Neural cell (in vitro differentiated cells): ENCODE measurements at regions not wholly inside any gene's neighbourhood (a gene's known extent, or its start where the extent isn't known, plus 50 kb on each side); places are given as distances from the start of the nearest gene placed in this dataset.

Experiments used
- H2AFZ ChIP-seq: fragments of 200-600, 300-800 bp; sonication (generic), shearing (Covaris generic); 2 replicates; pipeline ENCODE4 v1.6.0; 2014; ENCODE audit warnings: low read depth, mild to moderate bottlenecking, antibody characterized with exemption, low read length, moderate library complexity
- H3F3A ChIP-seq: fragments of 200-600 bp; shearing (Covaris generic); 2 replicates; pipeline ENCODE4 v1.6.1; 2016; ENCODE audit warnings: mild to moderate bottlenecking, moderate library complexity, mixed read lengths, antibody characterized with exemption, low read length; ENCODE audit not compliant: insufficient read depth, poor library complexity, severe bottlenecking
- H3K27ac ChIP-seq: fragments of 200-600, 300-800 bp; sonication (generic), shearing (Covaris generic); 2 replicates; pipeline ENCODE4 v1.5.1; 2014; ENCODE audit warnings: mild to moderate bottlenecking, low read length, moderate library complexity
- H3K27me3 ChIP-seq: fragments of 300-800, 200-600 bp; sonication (generic), shearing (Covaris generic); 2 replicates; pipeline ENCODE4 v1.6.0; 2014; ENCODE audit warnings: mild to moderate bottlenecking, low read depth, low read length, moderate library complexity; ENCODE audit not compliant: insufficient read depth
- H3K36me3 ChIP-seq: fragments of 300-800, 200-600 bp; sonication (generic), shearing (Covaris generic); 2 replicates; pipeline ENCODE4 v1.5.1; 2014; ENCODE audit warnings: mild to moderate bottlenecking, antibody characterized with exemption, low read length, moderate library complexity; ENCODE audit not compliant: insufficient read depth
- H3K4me2 ChIP-seq: fragments of 300-800, 200-600 bp; sonication (generic), shearing (Covaris generic); 2 replicates; pipeline ENCODE4 v1.6.0; 2014; ENCODE audit warnings: mild to moderate bottlenecking, low read length
- H3K4me3 ChIP-seq: fragments of 300-800, 200-600 bp; sonication (generic), shearing (Covaris generic); 2 replicates; pipeline ENCODE4 v1.5.1; 2014; ENCODE audit warnings: mild to moderate bottlenecking, low read length, moderate library complexity
- H3K79me2 ChIP-seq: fragments of 200-600 bp; shearing (Covaris generic); replicated peaks from 2 replicates; pipeline ENCODE4 v1.6.0; 2014; ENCODE audit warnings: mild to moderate bottlenecking, low read length, moderate library complexity; ENCODE audit not compliant: insufficient read depth
- H3K9ac ChIP-seq: fragments of 300-800, 200-600 bp; sonication (generic), shearing (Covaris generic); 2 replicates; pipeline ENCODE4 v1.6.1; 2016; ENCODE audit warnings: mild to moderate bottlenecking, low read length, mixed read lengths
- H3K9me2 ChIP-seq: fragments of 200-600 bp; shearing (Covaris generic); 2 replicates; pipeline ENCODE4 v1.6.1; 2016; ENCODE audit warnings: mild to moderate bottlenecking, low read length, mixed read lengths; ENCODE audit not compliant: insufficient read depth
- H3K9me3 ChIP-seq: fragments of 200-600, 300-800 bp; sonication (generic), shearing (Covaris generic); 2 replicates; pipeline ENCODE4 v1.6.1; 2016; ENCODE audit warnings: mild to moderate bottlenecking, mixed run types, low read length, moderate library complexity, mixed read lengths
- H4K20me1 ChIP-seq: fragments of 200-600 bp; shearing (Covaris generic); 2 replicates; pipeline ENCODE4 v1.6.1; 2016; ENCODE audit warnings: mild to moderate bottlenecking, mixed run types; ENCODE audit not compliant: insufficient read depth
- EP300 ChIP-seq: fragments of 450-650 bp; conservative IDR thresholded peaks from 2 replicates; pipeline ENCODE4 v1.6.1; 2014; ENCODE audit warnings: antibody characterized with exemption, mild to moderate bottlenecking, moderate library complexity; ENCODE audit not compliant: poor library complexity, severe bottlenecking
- EZH2 ChIP-seq: fragments of 200-600, 300-800 bp; shearing (Covaris generic), sonication (generic); IDR thresholded peaks from 2 replicates; pipeline ENCODE4 v1.6.1; 2014; ENCODE audit warnings: antibody characterized with exemption, low read length, borderline replicate concordance, mild to moderate bottlenecking; ENCODE audit not compliant: insufficient read depth, poor library complexity, severe bottlenecking
- MXI1 ChIP-seq: fragments of 450-650 bp; conservative IDR thresholded peaks from 2 replicates; pipeline ENCODE4 v1.6.1; 2014; ENCODE audit warnings: antibody characterized with exemption, mild to moderate bottlenecking; ENCODE audit not compliant: poor library complexity, severe bottlenecking
- POLR2AphosphoS5 ChIP-seq: IDR thresholded peaks from 2 replicates; pipeline ENCODE4 v1.6.1; 2012
- RAD21 ChIP-seq: fragments of 450-650 bp; conservative IDR thresholded peaks from 2 replicates; pipeline ENCODE4 v1.6.1; 2014; ENCODE audit warnings: antibody characterized with exemption, mild to moderate bottlenecking, moderate library complexity
- SMC3 ChIP-seq: fragments of 450-650 bp; conservative IDR thresholded peaks from 2 replicates; pipeline ENCODE4 v1.6.1; 2014; ENCODE audit warnings: antibody characterized with exemption, mild to moderate bottlenecking, moderate library complexity; ENCODE audit not compliant: poor library complexity
- TAF1 ChIP-seq: IDR thresholded peaks from 2 replicates; pipeline ENCODE4 v1.6.1; 2012; ENCODE audit warnings: low read depth
- TF ChIP-seq, protein P1 (sequence below): fragments of 450-650 bp; IDR thresholded peaks from 2 replicates; pipeline ENCODE4 v1.5.1; 2014; ENCODE audit warnings: antibody characterized with exemption, mild to moderate bottlenecking, moderate library complexity; ENCODE audit not compliant: poor library complexity, severe bottlenecking
- TF ChIP-seq, protein P2 (sequence below): IDR thresholded peaks from 2 replicates; pipeline ENCODE4 v1.6.1; 2012; ENCODE audit warnings: borderline replicate concordance

DNA sequence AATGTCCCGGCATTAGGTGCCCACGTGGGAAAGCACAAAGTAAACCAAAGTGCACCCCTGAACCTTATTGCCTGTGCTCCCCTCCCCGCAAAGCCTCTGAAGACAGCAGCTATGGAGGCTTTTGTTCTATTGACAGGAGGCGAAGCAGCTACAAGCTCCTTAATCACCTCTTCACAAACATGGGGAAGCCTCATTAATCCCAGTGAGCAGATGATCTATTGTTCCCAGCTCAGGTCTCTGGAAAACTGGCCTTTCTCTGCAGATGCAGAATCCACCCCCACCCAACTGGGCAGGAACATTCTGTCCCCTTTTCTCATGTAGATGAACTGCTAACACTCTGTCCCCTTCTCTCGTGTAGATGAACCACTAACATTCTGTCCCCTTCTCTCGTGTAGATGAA is 190.5 kb upstream of the CSF3R start:
- no peaks in the 10 kb centered on the region for H4K20me1 ChIP-seq

DNA sequence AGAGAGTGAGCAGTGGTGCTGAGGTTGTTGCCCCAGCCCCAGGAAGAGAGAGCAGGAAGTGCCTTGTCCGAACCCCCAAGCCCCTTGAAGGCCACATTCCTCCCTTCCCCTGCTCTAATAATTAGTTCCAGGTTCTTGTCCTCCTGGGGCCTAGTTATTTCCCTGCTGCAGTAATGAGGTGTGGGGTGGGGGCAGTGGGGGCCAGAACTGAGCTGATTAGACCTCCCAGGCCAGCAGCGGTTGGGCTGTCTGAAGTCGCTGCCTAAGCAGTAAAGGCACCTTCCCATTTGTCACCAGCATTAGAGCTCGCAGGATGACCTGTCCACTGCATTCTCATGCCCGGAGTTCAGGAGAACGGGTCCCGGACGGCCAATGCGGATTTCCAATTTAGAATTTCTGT is 186.5 kb upstream of the CSF3R start:
- Histone ChIP-seq H3K4me2 (no peak overlapping the region), H3K36me3 (no peaks in the 10 kb centered on the region), H3K9me3 (no peaks in the 10 kb centered on the region), H3K27me3 (no peaks in the 10 kb centered on the region), H3K27ac (no peak overlapping the region), H4K20me1 (no peaks in the 10 kb centered on the region), H2AFZ (no peak overlapping the region), H3K79me2 (no peaks in the 10 kb centered on the region), H3K9me2 (no peaks in the 10 kb centered on the region), H3F3A (no peaks in the 10 kb centered on the region), H3K9ac (no peak overlapping the region), H3K4me3 (no peak overlapping the region)
- no peak for TF ChIP-seq POLR2AphosphoS5
- TF ChIP-seq, protein P1, sequence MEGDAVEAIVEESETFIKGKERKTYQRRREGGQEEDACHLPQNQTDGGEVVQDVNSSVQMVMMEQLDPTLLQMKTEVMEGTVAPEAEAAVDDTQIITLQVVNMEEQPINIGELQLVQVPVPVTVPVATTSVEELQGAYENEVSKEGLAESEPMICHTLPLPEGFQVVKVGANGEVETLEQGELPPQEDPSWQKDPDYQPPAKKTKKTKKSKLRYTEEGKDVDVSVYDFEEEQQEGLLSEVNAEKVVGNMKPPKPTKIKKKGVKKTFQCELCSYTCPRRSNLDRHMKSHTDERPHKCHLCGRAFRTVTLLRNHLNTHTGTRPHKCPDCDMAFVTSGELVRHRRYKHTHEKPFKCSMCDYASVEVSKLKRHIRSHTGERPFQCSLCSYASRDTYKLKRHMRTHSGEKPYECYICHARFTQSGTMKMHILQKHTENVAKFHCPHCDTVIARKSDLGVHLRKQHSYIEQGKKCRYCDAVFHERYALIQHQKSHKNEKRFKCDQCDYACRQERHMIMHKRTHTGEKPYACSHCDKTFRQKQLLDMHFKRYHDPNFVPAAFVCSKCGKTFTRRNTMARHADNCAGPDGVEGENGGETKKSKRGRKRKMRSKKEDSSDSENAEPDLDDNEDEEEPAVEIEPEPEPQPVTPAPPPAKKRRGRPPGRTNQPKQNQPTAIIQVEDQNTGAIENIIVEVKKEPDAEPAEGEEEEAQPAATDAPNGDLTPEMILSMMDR, result no peak
- no peak for TF ChIP-seq RAD21
- no peak for TF ChIP-seq SMC3
- TF ChIP-seq TAF1, result no peak
- no peak for TF ChIP-seq EZH2
- TF ChIP-seq MXI1, result no peak
- TF ChIP-seq, protein P2, sequence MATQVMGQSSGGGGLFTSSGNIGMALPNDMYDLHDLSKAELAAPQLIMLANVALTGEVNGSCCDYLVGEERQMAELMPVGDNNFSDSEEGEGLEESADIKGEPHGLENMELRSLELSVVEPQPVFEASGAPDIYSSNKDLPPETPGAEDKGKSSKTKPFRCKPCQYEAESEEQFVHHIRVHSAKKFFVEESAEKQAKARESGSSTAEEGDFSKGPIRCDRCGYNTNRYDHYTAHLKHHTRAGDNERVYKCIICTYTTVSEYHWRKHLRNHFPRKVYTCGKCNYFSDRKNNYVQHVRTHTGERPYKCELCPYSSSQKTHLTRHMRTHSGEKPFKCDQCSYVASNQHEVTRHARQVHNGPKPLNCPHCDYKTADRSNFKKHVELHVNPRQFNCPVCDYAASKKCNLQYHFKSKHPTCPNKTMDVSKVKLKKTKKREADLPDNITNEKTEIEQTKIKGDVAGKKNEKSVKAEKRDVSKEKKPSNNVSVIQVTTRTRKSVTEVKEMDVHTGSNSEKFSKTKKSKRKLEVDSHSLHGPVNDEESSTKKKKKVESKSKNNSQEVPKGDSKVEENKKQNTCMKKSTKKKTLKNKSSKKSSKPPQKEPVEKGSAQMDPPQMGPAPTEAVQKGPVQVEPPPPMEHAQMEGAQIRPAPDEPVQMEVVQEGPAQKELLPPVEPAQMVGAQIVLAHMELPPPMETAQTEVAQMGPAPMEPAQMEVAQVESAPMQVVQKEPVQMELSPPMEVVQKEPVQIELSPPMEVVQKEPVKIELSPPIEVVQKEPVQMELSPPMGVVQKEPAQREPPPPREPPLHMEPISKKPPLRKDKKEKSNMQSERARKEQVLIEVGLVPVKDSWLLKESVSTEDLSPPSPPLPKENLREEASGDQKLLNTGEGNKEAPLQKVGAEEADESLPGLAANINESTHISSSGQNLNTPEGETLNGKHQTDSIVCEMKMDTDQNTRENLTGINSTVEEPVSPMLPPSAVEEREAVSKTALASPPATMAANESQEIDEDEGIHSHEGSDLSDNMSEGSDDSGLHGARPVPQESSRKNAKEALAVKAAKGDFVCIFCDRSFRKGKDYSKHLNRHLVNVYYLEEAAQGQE, result no peak
- TF ChIP-seq EP300, result no peak

More for the DNA sequence above, 190.5 kb upstream of the CSF3R start:
- no peaks in the 10 kb centered on the region for H3K9me2 ChIP-seq
- H3K9ac ChIP-seq, result no peak overlapping the region
- no peaks in the 10 kb centered on the region for H3K79me2 ChIP-seq
- no peaks in the 10 kb centered on the region for H3K36me3 ChIP-seq
- H3K27me3 ChIP-seq, result no peaks in the 10 kb centered on the region
- H3F3A ChIP-seq, result no peaks in the 10 kb centered on the region
- no peak overlapping the region for H3K4me3 ChIP-seq
- H3K4me2 ChIP-seq, result no peak overlapping the region
- H2AFZ ChIP-seq, result no peak overlapping the region
- H3K27ac ChIP-seq, result no peak overlapping the region
- TF ChIP-seq, protein P2, result no peak
- TF ChIP-seq EZH2, result no peak
- no peak for TF ChIP-seq TAF1
- TF ChIP-seq, protein P1, result no peak
- TF ChIP-seq RAD21, result no peak
- no peak for TF ChIP-seq POLR2AphosphoS5
- no peak for TF ChIP-seq EP300
- H3K9me3 ChIP-seq, result no peaks in the 10 kb centered on the region
